Hepatocyte (in vitro differentiated cells): ENCODE measurements at regions not wholly inside any gene's neighbourhood (a gene's known extent, or its start where the extent isn't known, plus 50 kb on each side); places are given as distances from the start of the nearest gene placed in this dataset.

Source experiments
- CTCF ChIP-seq: fragments of 200-600 bp; sonication (generic); IDR thresholded peaks from 2 replicates; pipeline ENCODE4 v1.5.1; 2016; ENCODE audit warnings: antibody characterized with exemption, mild to moderate bottlenecking; ENCODE audit not compliant: poor library complexity
- EZH2 ChIP-seq: fragments of 200-600 bp; sonication (generic); IDR thresholded peaks from 2 replicates; pipeline ENCODE4 v1.6.1; 2016; ENCODE audit warnings: antibody characterized with exemption, mild to moderate bottlenecking, borderline replicate concordance

DNA sequence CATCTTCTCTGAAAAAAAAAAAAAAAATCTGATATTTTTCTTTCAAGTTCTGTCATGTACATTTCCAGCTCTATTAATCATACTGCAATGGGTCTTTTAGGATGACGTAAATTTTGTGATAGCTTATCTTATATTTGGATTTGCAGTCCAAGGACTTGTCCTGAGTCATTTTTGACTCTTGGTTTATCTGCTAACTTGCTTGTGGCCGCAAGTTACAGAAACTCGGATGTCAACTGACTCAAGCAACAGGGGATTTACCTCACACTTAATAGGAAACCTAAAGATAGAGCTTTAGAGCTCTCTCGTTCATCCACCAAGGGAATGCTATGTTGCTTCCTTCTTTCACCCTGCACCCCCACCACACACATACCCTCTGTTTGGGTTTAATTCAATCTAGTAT is 1433.8 kb upstream of the TENM3 start:
- no peak for TF ChIP-seq CTCF
- TF ChIP-seq EZH2, result no peak
